ENCODE measurements at regions not wholly inside any gene's neighbourhood (a gene's known extent, or its start where the extent isn't known, plus 50 kb on each side); places are given as distances from the start of the nearest gene placed in this dataset.

DNA sequence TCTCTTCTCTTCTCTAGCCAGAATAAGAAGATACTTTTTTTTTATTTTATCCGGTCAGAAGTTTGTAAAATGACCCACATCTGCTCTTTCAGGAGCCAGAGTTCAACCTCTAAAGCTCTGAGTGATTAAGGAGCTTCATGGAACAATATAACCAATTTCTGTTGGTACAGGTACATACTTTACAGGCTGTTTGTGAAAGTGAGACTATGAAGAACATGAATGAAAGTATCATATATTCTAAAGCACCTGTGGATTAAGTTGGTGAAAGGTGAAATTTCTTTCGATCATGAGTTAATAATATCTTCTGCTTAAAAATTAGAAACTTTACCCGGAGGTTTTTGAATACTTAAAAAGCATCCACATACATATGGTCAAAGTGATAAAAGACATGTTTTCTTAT lies 65.2 kb downstream of the DMRT2 start:
- H3K36me3 Mint-ChIP-seq = no peaks in the 10 kb centered on the region
- H3K27me3 Mint-ChIP-seq = peaks cover 24% of the 10 kb centered on the region
- no peaks in the 10 kb centered on the region for H3K4me1 Mint-ChIP-seq
- no peak overlapping the region for H3K27ac Mint-ChIP-seq
- H3K4me3 Mint-ChIP-seq = no peak overlapping the region
- H3K9me3 Mint-ChIP-seq = peaks cover 6% of the 10 kb centered on the region
- ATAC-seq = no peak

DNA sequence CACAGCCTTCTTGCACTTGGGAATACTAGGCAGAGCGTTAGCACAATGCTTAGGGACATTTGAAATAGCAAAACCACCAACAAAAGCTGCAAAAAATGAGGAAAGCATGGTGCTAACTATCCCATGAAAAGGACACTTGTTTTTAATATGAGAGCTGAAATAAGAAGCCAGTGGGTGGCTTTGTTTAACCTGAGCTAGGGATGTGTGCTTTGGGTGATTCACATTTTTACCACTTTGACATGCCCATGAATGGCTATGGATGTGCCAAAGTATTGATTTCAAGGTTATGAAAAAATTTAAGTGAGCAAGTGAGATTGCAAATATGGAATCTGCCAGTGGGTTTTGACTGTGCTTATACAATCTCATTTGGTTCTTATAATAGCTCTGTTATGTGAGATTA lies 67.3 kb downstream of the DMRT2 start:
- H3K4me1 Mint-ChIP-seq = no peaks in the 10 kb centered on the region
- peaks cover 24% of the 10 kb centered on the region for H3K27me3 Mint-ChIP-seq
- ATAC-seq = no peak
- H3K36me3 Mint-ChIP-seq = no peaks in the 10 kb centered on the region
- peaks cover 3% of the 10 kb centered on the region for H3K9me3 Mint-ChIP-seq
- H3K4me3 Mint-ChIP-seq = no peak overlapping the region
- no peak overlapping the region for H3K27ac Mint-ChIP-seq

DNA sequence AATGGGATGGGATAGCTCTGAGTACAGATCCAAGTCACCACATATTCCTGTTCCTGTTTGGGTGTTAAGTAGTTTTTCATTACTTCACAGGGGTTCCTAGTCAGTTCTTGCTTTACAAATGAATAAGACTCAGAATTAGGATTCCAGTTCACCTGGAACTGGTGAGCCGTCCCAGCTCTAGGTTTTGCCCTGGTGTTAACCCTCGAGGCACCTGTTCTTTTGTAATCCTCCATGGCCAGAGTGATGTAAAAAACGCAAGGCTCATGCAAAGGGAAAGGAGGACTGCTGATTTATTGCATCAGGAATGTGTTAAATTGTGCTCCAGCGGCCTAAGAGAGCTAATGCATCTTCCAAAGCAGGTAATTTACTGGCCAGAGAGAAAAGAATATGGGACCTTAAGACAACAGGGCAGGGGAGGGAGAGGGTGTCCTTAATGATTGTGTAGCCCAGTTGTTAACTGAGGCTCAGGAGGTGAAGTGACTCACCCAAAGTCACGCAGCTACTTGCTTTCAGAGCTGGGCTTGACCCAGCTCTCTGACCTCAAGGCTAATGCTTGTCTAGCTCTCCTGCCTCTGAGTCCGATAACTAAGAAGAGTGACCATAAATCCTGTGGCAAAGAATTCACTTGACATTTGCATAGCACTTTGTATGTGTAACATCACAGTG lies 70.5 kb downstream of the DMRT2 start:
- no peak overlapping the region for H3K4me3 Mint-ChIP-seq
- no peaks in the 10 kb centered on the region for H3K9me3 Mint-ChIP-seq
- no peaks in the 10 kb centered on the region for H3K4me1 Mint-ChIP-seq
- peaks cover 22% of the 10 kb centered on the region for H3K27me3 Mint-ChIP-seq
- no peak for ATAC-seq
- H3K27ac Mint-ChIP-seq = no peak overlapping the region
- no peaks in the 10 kb centered on the region for H3K36me3 Mint-ChIP-seq

DNA sequence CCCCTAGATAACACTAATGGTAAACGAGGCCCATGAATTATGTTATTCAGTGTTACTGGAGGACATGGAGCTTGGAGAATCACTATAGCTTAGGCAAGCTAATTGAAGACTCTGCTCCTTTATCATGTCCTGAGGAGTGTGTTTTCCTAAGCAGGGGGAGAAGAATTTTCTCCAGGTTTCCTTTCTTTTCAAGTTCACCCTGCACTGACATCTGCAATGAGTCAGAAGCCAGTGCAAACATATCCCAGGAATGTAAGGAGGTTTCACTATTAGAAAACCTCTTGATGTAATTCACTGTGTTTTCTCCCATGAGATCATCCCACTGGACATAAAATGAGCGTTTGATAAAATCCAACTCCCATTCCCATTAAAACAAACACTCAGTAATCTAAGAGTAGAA lies 75.6 kb downstream of the DMRT2 start:
- Mint-ChIP-seq H3K4me1 (no peaks in the 10 kb centered on the region), H3K36me3 (no peaks in the 10 kb centered on the region), H3K27me3 (peaks cover 12% of the 10 kb centered on the region), H3K27ac (no peak overlapping the region), H3K4me3 (no peak overlapping the region), H3K9me3 (peaks cover 2% of the 10 kb centered on the region)
- no peak for ATAC-seq

DNA sequence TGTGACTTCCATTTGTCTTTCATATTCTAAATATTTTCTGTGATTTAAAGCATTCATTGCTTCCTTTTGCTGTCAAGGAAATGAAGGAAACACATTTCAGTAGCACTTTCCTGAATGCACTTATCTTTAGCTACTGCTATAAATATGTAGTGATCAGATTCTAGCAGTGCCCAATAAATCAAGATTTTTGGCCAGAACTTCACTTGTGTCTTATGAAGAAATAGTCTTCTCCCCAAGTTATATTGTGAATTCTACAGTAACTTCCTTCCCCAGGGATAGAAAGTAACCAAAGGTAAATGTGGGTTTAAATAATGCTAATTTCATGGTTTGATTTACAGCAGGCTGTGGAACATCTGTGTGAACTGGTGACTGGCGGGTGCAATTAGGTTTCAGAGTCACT lies 77.9 kb downstream of the DMRT2 start:
- Mint-ChIP-seq H3K4me1 (no peaks in the 10 kb centered on the region), H3K9me3 (peaks cover 11% of the 10 kb centered on the region), H3K36me3 (no peaks in the 10 kb centered on the region), H3K4me3 (no peak overlapping the region), H3K27ac (no peak overlapping the region), H3K27me3 (peaks cover 20% of the 10 kb centered on the region)
- ATAC-seq = no peak

- no peak overlapping the region for H3K4me3 Mint-ChIP-seq
- no peaks in the 10 kb centered on the region for H3K36me3 Mint-ChIP-seq
These were observed 79.2 kb downstream of the DMRT2 start for GRCh38 chr9:1129382-1129781.

GRCh38 chr9:1140057-1140456 lies 89.9 kb downstream of the DMRT2 start:
- peaks cover 11% of the 10 kb centered on the region for H3K27me3 Mint-ChIP-seq
- no peak overlapping the region for H3K4me3 Mint-ChIP-seq
- H3K27ac Mint-ChIP-seq = no peak overlapping the region
- H3K36me3 Mint-ChIP-seq = no peaks in the 10 kb centered on the region
- ATAC-seq = no peak
- H3K4me1 Mint-ChIP-seq = no peaks in the 10 kb centered on the region
- peaks cover 21% of the 10 kb centered on the region for H3K9me3 Mint-ChIP-seq

More at GRCh38 chr9:1129382-1129781, 79.2 kb downstream of the DMRT2 start:
- H3K27me3 Mint-ChIP-seq = peaks cover 17% of the 10 kb centered on the region
- H3K4me1 Mint-ChIP-seq = no peaks in the 10 kb centered on the region
- no peak overlapping the region for H3K27ac Mint-ChIP-seq
- ATAC-seq = no peak
- peaks cover 11% of the 10 kb centered on the region for H3K9me3 Mint-ChIP-seq

GRCh38 chr9:1151691-1152090 lies 101.5 kb downstream of the DMRT2 start:
- Mint-ChIP-seq H3K27ac (no peak overlapping the region), H3K36me3 (no peaks in the 10 kb centered on the region), H3K9me3 (peaks cover 5% of the 10 kb centered on the region), H3K27me3 (no peaks in the 10 kb centered on the region), H3K4me3 (no peak overlapping the region), H3K4me1 (no peaks in the 10 kb centered on the region)
- no peak for ATAC-seq

DNA sequence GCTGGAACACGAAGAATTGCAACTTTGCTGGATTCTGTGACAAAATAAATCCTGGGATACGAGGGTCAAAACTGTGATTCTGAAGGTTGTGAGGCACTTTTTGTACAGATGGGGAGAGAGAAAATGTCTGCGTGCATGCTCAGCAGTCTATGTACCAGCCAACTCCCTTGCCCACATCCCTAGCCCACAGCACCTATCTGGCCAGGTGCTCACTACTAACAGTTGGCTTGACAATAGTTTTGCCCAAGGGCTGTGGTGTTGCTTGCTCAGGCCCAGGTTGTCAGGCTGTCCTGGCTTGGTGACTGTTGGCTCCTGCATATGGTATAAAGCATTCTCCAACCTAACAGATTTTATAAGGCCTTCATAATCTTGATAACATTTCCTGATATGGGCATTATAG lies 102.0 kb downstream of the DMRT2 start:
- H3K36me3 Mint-ChIP-seq = no peaks in the 10 kb centered on the region
- peaks cover 3% of the 10 kb centered on the region for H3K9me3 Mint-ChIP-seq
- no peak overlapping the region for H3K27ac Mint-ChIP-seq
- H3K27me3 Mint-ChIP-seq = no peaks in the 10 kb centered on the region
- no peaks in the 10 kb centered on the region for H3K4me1 Mint-ChIP-seq
- no peak overlapping the region for H3K4me3 Mint-ChIP-seq
- no peak for ATAC-seq

DNA sequence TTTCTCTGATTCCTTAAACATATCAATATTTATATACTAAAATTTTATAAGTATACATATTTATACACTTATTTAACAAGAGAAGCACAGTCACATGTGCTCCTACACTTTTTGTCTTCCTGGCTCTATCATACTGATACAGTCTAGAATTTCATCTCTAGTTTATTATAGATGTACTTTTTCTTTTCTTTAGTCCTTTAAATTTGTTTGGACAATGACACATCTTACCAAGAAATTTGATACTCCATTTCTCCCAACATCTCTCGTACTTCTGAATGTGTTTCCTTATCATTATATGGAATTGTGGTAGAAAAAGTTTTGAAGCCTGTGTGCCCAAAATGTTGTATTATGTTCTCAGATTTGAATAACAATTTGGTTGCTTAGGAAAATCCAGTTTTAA lies 104.6 kb downstream of the DMRT2 start:
- Mint-ChIP-seq H3K36me3 (no peaks in the 10 kb centered on the region), H3K27me3 (no peaks in the 10 kb centered on the region), H3K4me3 (no peak overlapping the region), H3K4me1 (no peaks in the 10 kb centered on the region), H3K27ac (no peak overlapping the region), H3K9me3 (peaks cover 3% of the 10 kb centered on the region)
- no peak for ATAC-seq

DNA sequence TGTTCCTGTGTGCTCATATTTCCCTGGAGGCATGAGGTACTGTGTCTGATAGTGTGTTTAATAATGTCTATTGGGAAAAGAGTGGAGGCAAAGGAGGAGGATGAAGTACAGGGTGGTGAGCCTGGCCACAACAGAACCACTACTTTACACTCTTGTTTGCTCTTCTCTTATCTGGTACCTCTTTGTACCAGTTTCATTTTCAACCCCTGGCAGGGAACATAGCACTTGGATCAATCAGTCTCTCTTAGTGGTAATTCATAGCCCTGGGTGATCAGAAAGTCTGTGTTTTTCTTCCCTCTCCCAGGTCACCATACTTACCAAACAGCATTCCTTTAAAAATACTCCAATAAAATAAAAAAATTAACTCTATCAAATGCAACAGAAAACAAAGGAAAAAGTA lies 105.4 kb downstream of the DMRT2 start:
- Mint-ChIP-seq H3K27me3 (no peaks in the 10 kb centered on the region), H3K27ac (no peak overlapping the region), H3K9me3 (peaks cover 3% of the 10 kb centered on the region), H3K4me3 (no peak overlapping the region), H3K36me3 (no peaks in the 10 kb centered on the region), H3K4me1 (no peaks in the 10 kb centered on the region)
- no peak for ATAC-seq

DNA sequence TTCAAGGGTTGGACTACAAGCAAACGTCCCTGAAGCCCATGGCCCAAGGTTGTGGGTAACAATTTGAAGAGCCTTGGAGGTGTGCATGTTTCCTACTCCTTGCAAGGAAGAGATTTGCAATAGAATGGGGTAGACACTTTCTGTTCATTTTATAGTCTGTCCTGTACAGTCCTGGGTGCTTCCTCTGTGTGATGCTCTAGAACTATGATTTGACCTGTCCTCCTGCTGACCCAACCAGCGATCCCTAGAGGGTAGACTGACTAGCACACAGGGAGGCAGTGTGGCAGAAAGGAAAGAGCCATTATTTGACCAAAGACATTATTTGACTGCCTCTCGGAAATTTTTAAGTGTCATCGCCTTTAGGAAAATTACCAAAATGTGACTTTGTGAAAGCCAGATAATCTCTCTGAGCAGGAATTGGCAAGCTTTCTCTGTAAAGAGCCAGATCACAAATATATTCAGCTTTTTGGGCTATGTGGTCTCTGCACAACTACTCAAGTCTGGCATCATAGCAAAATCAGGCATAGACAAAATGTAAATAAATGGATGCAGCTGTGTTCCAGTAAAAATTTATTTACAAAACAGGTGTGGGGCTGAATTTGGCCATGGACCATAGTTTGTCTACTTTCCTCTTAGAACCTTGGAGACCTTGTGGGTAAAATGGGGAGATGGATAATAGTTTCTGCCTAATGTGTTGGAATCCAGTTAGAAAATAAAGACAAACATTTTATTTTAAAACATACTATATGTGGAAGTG lies 106.8 kb downstream of the DMRT2 start:
- no peak for ATAC-seq

DNA sequence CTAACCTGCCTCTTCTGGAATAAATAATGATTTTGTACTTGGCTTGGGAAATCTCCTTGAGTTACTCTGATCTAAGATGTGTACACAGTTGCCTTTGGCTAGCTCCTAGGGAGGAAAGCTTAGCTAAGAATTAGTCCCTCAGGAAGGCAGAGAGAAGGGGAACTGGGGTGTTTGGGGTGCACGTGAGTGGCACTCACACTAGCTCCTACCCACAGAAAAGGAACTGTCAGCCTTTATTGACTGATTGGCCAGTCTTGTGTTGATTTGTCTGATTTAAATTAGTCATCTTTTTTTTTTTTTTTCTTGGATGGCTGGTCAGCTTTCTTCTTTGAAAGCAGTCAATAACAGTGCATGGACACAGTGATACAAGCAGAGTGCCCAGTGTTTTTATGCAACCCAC lies 107.7 kb downstream of the DMRT2 start:
- Mint-ChIP-seq H3K9me3 (peaks cover 3% of the 10 kb centered on the region), H3K27me3 (no peaks in the 10 kb centered on the region), H3K4me1 (no peaks in the 10 kb centered on the region), H3K4me3 (no peak overlapping the region), H3K36me3 (no peaks in the 10 kb centered on the region), H3K27ac (no peak overlapping the region)
- no peak for ATAC-seq

More for the DNA sequence above, 106.8 kb downstream of the DMRT2 start:
- Mint-ChIP-seq H3K9me3 (peaks cover 3% of the 10 kb centered on the region), H3K4me1 (no peaks in the 10 kb centered on the region), H3K27ac (no peak overlapping the region), H3K4me3 (no peak overlapping the region), H3K27me3 (no peaks in the 10 kb centered on the region), H3K36me3 (no peaks in the 10 kb centered on the region)

DNA sequence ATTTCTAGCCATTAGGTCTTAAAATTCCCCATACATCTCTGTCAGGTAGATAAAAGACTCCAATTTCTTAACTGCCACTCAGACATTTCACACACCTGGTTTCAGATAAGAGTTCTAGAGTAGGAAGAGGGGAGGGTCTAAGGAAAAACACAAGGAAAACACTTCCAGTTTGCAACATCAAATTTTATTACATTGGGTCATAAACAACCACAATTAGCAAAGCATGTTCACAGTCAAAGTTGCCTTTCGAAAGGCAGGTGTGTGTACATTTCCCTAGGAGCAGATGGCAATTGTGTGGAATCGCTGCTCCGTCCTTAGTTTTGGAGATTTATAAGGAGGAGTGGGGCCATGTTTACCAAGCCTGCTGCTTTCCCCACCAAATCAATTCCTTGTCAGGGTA lies 120.8 kb downstream of the DMRT2 start:
- no peak for ATAC-seq
- no peak overlapping the region for H3K4me3 Mint-ChIP-seq
- H3K27me3 Mint-ChIP-seq = no peaks in the 10 kb centered on the region
- H3K4me1 Mint-ChIP-seq = no peaks in the 10 kb centered on the region
- no peaks in the 10 kb centered on the region for H3K36me3 Mint-ChIP-seq
- peaks cover 9% of the 10 kb centered on the region for H3K9me3 Mint-ChIP-seq
- H3K27ac Mint-ChIP-seq = no peak overlapping the region

- ATAC-seq = no peak
These were observed 121.4 kb downstream of the DMRT2 start for GRCh38 chr9:1171546-1171945.

DNA sequence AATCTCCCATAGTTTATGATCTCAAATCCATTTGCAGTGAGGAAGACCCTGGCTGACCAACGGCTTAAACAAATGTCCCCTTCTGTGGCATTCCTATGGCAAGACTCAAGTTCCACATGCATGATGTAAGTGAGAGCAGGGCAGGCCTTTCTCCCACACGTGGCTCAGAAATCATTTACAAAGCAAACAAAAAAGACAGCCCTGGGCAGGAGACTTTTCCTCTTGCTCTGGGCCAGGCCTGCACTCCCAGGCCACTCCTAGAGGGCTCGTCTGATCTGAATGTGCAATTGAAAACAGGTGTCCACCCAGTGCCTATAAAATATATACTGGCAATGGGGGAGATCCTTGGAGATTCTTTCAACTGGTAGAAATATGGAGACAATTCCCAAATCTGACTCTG lies 123.1 kb downstream of the DMRT2 start:
- Mint-ChIP-seq H3K27me3 (peaks cover 12% of the 10 kb centered on the region), H3K27ac (no peak overlapping the region), H3K9me3 (peaks cover 10% of the 10 kb centered on the region), H3K4me3 (no peak overlapping the region), H3K4me1 (no peaks in the 10 kb centered on the region), H3K36me3 (no peaks in the 10 kb centered on the region)
- no peak for ATAC-seq

More at GRCh38 chr9:1171546-1171945, 121.4 kb downstream of the DMRT2 start:
- Mint-ChIP-seq H3K27ac (no peak overlapping the region), H3K9me3 (peaks cover 9% of the 10 kb centered on the region), H3K4me1 (no peaks in the 10 kb centered on the region), H3K36me3 (no peaks in the 10 kb centered on the region), H3K4me3 (no peak overlapping the region), H3K27me3 (no peaks in the 10 kb centered on the region)
